ENCODE measurements at regions not wholly inside any gene's neighbourhood (a gene's known extent, or its start where the extent isn't known, plus 50 kb on each side); places are given as distances from the start of the nearest gene placed in this dataset.
"Not testable (repeated sequence)": the region's sequence is repeated elsewhere in the genome, so short reads cannot be mapped to it uniquely, and the experiment has no call there.

DNA sequence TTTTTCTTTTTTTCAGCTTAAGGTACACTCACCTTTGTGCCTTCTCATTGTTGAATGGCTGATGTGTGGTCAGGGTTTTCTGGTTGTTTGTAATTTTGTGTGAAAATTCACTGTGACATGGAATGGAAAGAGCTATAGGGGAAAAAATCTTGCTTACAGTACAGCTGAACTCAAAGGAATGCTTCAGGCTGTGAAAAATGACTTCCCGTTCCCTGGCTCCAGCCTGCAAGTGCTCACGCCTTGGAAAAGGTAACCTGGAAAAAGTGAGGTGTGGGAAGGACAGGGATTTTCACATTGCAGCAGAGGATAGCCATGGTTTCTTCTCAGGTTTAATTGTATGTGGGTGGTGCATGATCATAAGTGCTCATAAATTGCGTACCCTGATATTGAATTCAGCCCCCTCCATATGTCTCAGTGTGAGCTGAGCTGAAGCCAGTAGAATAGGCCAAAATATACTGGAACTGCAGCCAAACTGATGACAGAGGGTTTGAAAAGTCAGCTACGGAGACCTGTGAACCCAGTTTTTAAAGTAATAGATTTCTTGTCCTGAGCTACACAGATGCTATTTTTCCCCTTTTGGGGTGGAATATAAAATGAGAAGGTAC is 228.7 kb upstream of the RASGRP1 start:
- no peak overlapping the region for H3K4me3 ChIP-seq (ENCODE audit: low read length)
- no peak for TF ChIP-seq ZNF274 (IDR thresholded peaks at IDR 0.05; ENCODE audit: low read depth, low read length)

DNA sequence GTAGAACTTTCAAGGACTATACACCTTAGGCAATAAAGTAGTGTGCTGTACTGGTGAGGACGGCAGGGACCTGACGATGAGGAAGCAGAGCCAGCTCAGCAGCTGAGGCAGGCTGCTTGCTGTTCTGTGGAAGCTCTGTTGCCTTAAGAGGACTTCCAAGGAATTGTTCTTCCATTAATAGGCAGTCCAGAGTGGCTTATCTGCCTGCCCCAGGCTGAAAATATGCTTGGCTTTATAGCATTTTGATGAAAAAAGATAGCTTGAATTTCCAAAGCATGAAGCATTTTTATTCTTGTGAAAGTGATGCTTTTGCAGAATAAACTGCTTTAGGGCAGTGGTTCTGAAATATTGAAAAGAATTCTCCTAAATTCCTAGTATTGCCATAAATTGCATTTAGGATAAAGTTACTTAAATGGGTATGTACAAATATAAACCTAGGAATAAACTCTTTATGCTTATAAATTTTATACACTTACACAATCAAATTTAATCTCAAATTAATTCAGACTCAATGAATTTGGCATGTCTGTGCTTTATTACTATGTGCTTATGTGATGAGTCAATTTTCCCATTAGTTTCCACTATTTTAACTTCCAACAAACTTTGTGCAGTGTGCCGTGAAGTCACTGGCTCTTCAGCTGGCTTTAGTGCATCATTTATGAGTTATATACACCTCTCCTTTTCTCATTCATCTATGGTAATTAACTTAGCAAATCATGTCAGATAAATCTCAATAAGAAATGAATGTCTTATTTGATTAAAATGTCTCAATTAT is 231.0 kb upstream of the RASGRP1 start:
- no peak overlapping the region for H3K4me3 ChIP-seq (ENCODE audit: low read length)
- TF ChIP-seq ZNF274 (IDR thresholded peaks at IDR 0.05; ENCODE audit: low read depth, low read length), result no peak

DNA sequence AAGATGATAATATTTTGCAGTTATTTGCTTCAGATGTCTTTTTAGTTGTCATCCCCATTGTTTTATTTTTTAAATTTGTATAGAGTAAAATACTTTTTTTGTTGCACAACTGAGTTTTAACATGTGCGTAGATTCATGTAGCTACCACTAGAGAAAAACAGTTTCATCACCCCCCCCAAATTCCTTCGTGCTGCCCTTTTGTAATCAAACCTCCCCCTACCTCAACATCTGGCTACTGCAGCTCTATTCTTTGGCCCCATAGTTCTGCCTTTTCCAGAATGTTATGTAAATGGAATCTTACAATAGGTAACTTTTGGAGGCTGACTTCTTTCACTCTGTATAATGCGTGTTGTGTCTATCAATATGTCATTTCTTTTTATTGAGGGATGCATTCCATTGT is 232.0 kb upstream of the RASGRP1 start:
- no peak for TF ChIP-seq ZNF274 (IDR thresholded peaks at IDR 0.05; ENCODE audit: low read depth, low read length)
- no peak overlapping the region for H3K4me3 ChIP-seq (ENCODE audit: low read length)

DNA sequence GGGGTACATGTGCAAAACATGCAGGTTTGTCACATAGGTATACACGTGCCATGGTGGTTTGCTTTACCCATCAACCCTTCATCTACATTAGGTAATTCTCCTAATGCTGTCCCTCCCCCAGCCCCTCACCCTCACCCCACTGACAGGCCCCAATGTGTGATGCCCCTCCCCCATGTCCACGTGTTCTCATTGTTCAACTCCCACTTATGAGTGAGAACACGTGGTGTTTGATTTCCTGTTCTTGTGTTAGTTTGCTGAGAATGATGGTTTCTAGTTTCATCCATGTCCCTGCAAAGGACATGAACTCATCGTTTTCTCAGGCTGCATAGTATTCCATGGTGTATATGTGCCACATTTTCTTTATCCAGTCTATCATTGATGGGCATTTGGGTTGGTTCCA is 232.9 kb upstream of the RASGRP1 start:
- H3K4me3 ChIP-seq (ENCODE audit: low read length), result not testable (repeated sequence)

DNA sequence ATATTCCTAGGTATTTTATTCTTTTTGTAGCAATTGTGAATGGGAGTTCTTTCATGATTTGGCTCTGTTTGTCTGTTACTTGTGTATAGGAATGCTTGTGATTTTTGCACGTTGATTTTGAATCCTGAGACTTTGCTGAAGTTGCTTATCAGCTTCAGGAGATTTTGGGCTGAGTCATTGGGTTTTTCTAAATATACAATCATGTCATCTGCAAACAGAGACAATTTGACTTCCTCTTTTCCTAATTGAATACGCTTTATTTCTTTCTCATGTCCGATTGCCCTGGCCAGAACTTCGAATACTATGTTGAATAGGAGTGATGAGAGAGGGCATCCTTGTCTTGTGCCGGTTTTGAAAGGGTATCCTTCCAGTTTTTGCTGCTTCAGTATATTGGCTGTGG is 234.6 kb upstream of the RASGRP1 start:
- not testable (repeated sequence) for H3K4me3 ChIP-seq (ENCODE audit: low read length)

DNA sequence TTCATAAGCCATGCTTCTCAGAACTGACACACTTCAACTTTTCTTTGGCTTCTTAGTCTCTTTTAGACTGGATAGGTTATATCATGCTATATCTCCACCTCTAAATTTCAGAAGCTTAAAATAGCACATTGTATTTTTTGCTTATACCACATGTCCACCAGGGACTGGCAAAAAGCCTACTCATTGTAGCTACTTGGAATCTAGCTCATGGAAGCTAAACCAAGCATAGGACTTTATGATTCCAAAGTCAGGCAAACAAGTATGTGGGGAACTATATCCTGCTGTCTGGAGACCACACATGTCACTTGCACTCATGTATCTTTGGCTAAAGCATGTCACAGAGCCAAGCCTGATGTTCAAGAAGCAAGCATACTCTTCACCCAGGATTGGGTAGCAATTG is 245.0 kb upstream of the RASGRP1 start:
- H3K4me3 ChIP-seq (ENCODE audit: low read length), result no peak overlapping the region
- no peak for TF ChIP-seq ZNF274 (IDR thresholded peaks at IDR 0.05; ENCODE audit: low read depth, low read length)

DNA sequence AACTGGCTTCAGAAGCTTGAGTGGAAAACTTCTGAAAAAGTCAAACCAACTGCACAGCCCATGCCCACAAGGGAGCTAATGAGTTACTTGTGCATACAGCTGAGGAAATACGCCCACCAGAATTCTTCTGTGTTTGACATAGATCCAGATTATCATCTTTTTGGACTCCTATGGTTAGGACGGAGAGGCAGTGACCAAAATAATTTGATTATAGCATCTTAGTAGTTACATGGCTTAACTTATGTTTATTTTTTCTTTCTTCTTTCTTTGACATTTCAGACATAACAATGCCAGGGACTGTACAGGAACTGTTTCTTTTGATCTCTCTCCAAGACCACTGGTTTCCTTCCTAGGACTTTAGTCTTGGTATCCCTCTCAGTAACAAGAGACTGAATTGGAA is 246.1 kb upstream of the RASGRP1 start:
- TF ChIP-seq ZNF274 (IDR thresholded peaks at IDR 0.05; ENCODE audit: low read depth, low read length), result no peak
- H3K4me3 ChIP-seq (ENCODE audit: low read length), result no peak overlapping the region

DNA sequence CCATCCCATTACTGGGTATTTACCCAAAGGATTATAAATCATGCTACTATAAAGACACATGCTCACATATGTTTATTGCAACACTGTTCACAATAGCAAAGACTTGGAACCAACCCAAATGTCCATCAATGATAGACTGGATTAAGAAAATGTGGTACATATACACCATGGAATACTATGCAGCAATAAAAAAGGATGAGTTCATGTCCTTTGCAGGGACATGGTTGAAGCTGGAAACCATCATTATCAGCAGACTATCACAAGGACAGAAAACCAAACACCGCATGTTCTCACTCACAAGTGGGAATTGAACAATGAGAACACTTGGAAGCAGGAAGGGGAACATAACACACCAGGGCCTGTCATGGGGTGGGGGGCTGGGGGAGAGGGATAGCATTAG is 249.6 kb upstream of the RASGRP1 start:
- not testable (repeated sequence) for H3K4me3 ChIP-seq (ENCODE audit: low read length)

DNA sequence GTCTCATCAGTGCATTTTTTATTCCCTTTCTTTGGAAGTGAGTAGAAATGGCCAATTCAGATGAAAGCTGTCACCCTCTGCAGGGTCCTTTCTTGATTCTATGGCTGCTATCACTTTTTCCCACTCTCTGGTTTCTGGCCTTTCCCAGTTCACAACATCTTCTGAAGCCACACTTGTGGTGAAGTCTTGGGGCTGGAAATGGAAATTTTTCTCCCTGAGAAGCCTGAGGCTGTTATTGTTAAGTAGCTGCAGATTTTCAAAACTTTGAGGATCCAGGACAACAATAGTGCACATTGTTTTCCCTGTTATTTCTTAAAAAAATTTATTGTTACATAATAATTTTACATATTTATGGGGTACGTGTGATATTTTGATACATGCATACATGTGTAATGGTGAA is 250.3 kb upstream of the RASGRP1 start:
- H3K4me3 ChIP-seq (ENCODE audit: low read length), result no peak overlapping the region
- TF ChIP-seq ZNF274 (IDR thresholded peaks at IDR 0.05; ENCODE audit: low read depth, low read length), result no peak

DNA sequence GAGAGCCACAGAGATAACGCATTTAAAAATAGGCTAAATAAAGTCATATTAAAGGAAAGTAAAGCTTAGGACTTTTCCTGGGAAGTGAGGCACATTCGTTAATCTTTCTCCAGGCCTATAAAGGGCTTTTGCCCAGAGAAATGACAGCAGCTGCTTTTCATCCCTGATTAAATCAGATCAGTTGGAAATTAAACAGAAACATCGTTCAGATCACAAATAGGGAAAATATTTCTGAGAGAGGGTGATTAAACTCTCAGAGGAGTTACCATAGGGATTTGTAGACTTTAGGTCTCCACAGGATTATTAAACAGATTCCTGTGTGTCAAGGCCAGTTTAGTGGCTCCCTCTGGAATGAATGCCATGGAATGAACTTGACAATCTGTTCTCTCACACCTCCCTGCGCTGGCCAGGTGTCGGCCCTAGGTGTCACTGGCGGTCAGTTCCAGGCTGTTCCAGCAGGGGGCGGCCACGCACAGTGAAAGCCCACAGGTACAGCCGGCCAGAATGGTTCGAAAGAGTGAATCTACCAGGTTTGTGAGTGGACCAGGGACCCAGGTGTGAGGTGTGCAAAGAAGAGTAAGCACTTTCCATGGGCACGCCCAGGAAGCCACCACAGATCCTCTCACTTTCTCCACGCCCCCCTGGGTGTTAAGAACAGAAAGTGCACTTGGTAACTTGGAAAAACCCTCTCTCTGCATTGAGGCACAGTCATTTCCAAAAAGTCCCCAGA is 253.0 kb upstream of the RASGRP1 start:
- TF ChIP-seq ZNF274 (IDR thresholded peaks at IDR 0.05; ENCODE audit: low read depth, low read length), result no peak

DNA sequence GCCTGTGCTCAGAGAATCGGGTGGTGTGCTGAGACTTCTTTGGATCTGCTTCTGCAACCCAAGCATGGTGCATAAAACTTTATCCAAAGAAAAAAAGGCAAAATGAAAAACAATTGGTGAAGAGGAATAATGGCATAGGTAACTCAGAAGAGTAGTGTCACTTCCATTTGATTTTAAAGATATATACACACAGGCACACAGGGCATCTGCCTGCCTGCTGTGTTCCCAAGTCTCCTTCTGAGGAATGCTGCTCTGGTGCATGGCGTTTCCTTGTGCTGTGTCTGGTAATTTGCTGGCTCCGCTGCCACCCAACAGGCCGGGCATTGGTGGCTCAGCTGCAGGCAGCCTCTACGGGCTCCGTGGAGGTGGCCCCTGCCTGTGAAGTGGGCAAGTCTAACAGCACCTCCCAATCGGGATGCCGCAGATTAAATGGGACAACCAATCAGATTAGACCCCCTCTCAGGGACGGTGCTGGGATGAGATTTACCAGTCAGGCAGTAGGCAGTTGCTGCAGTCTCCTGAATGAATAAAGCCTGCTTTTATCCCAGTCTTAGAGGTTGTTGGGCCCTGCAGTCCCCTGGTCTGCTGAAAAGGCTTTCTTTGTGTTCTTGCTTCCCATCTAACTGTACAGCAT is 253.7 kb upstream of the RASGRP1 start:
- H3K4me3 ChIP-seq (ENCODE audit: low read length), result no peak overlapping the region
- TF ChIP-seq ZNF274 (IDR thresholded peaks at IDR 0.05; ENCODE audit: low read depth, low read length), result no peak

More for the DNA sequence above, 253.0 kb upstream of the RASGRP1 start:
- H3K4me3 ChIP-seq (ENCODE audit: low read length), result no peak overlapping the region

DNA sequence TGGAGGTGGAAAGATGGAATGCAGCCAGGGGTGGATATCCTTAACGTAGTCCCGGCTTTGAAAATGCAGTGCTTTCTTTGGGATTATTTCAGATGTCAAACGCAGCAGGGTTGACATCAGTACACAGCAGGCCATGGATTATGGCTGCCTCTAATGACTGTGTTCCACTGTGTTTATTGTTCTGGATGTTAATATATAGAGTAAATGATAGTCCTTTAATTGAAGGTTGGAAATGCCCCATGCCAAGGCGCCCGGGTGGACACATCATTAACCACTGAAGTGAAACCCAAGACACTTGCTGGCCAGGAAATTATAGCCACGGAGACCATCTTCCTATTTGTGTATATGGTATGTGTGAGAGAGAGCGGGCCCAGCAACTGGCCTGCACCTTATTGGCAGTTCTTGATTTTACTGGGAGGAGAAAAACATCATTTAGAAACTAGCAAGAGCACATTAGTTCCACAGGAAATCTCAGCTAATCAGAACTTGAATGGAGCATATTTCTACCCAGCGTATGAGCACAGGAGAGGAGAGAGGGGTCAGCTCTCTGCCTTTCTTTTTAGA is 254.9 kb upstream of the RASGRP1 start:
- no peak for TF ChIP-seq ZNF274 (IDR thresholded peaks at IDR 0.05; ENCODE audit: low read depth, low read length)
- no peak overlapping the region for H3K4me3 ChIP-seq (ENCODE audit: low read length)

DNA sequence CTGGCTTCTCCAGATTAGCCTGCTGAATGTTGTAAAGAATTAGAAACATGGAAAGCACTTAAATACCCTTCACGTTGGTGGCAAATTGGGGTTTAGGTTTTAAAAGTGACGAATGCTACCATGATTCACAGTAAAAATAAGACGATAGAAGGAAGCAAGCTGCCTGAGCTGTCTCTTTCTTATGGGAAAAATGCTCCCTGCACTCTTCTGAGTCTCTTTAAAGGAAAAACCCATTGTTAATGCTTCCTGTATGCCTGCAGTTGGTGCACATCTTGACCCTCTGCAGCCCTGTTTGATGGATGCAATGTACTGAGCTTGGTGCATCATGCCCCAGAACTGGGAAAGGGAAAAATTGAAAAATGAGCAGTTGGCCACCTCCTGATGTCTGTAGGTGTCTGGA is 258.6 kb upstream of the RASGRP1 start:
- H3K4me3 ChIP-seq (ENCODE audit: low read length), result no peak overlapping the region
- no peak for TF ChIP-seq ZNF274 (IDR thresholded peaks at IDR 0.05; ENCODE audit: low read depth, low read length)

DNA sequence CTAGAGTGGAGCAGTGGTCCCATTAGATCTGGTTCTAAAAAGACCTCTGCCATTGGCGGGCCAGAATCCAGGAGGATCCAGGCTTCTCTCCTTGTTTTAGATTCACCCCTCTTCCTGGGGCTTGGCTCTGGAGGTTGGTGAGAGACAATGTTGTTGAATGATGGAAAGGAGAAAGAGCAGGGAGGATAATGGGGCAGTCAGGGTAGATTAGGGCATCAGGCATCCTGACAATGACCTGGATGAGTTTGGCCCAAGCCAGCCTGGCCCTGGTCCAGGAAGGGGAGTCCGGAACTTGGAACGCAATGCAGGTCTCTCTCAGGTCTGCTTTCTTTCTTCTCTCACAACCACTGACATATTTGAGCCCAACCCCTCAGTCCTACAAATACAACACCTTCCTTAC is 260.1 kb upstream of the RASGRP1 start:
- no peak for TF ChIP-seq ZNF274 (IDR thresholded peaks at IDR 0.05; ENCODE audit: low read depth, low read length)
- H3K4me3 ChIP-seq (ENCODE audit: low read length), result no peak overlapping the region

DNA sequence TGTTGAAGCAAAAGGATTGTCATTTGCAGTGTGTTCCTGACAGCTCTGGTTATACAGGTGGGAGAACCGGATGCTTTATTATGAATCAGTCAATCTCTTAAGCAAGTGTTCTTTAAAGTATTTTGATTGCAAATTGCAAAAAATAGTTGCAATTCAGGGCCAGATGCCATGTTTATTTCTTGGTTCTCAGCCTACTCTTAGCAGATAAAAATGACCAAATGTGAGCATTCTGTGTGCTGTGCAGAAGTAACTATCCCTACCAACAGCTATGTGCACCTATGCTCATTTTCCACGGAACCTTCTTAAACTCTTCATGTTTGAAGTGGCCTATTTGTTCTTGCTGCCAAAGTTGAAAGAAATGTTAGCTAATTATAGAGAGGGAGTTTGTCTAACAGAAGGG is 262.3 kb upstream of the RASGRP1 start:
- no peak overlapping the region for H3K4me3 ChIP-seq (ENCODE audit: low read length)
- TF ChIP-seq ZNF274 (IDR thresholded peaks at IDR 0.05; ENCODE audit: low read depth, low read length), result no peak
